PC-3 (cell line): ENCODE measurements at regions not wholly inside any gene's neighbourhood (a gene's known extent, or its start where the extent isn't known, plus 50 kb on each side); places are given as distances from the start of the nearest gene placed in this dataset.

Source experiments
- EZH2 ChIP-seq: fragments of 300-600 bp; sonication (generic); IDR thresholded peaks from one replicate; pipeline ENCODE4 v1.6.1; 2017; ENCODE audit warnings: antibody characterized with exemption, mild to moderate bottlenecking, low read length; ENCODE audit not compliant: unreplicated experiment
- EZH2phosphoT487 ChIP-seq: fragments of 300-600 bp; sonication (generic); IDR thresholded peaks from 2 replicates; pipeline ENCODE4 v1.6.1; 2018; ENCODE audit warnings: mild to moderate bottlenecking, antibody characterized with exemption, low read length, borderline replicate concordance
- TF ChIP-seq, protein P1 (sequence below): fragments of 300-600 bp; sonication (generic); conservative IDR thresholded peaks from 2 replicates; pipeline ENCODE4 v1.5.1; 2017; ENCODE audit warnings: antibody characterized with exemption, low read depth, mild to moderate bottlenecking, low read length

DNA sequence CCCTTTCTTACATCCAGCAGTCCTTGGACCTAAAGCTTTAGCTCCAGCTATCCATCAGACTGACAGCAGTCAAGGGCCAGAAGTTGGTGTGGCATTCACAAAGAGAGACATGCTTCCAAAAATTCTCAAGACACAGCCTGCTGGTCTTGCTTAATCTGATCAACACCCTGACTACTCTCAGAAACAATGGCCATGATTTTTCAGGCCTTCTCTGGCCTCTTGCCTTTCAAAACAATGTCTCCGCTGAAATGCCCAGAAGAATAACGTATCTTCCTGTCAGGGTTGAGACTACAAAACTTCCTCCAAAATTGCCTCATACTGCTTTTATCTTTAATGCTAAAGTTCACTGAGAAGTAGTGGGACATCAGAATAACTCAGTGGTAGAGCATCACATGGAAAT, 205.4 kb upstream of the SETMAR start:
- TF ChIP-seq, protein P1, sequence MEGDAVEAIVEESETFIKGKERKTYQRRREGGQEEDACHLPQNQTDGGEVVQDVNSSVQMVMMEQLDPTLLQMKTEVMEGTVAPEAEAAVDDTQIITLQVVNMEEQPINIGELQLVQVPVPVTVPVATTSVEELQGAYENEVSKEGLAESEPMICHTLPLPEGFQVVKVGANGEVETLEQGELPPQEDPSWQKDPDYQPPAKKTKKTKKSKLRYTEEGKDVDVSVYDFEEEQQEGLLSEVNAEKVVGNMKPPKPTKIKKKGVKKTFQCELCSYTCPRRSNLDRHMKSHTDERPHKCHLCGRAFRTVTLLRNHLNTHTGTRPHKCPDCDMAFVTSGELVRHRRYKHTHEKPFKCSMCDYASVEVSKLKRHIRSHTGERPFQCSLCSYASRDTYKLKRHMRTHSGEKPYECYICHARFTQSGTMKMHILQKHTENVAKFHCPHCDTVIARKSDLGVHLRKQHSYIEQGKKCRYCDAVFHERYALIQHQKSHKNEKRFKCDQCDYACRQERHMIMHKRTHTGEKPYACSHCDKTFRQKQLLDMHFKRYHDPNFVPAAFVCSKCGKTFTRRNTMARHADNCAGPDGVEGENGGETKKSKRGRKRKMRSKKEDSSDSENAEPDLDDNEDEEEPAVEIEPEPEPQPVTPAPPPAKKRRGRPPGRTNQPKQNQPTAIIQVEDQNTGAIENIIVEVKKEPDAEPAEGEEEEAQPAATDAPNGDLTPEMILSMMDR: no peak
- TF ChIP-seq EZH2 (no peak), EZH2phosphoT487 (no peak)
